Activated CD4-positive, alpha-beta T cell treated with anti-CD3 and anti-CD28 coated beads, Interleukin-2, Interleukin-6, amounts not matched to agents 100 ng/mL and 50 ng/mL, durations not matched to agents 16 hours and 8 hours (primary cell): ENCODE measurements at regions not wholly inside any gene's neighbourhood (a gene's known extent, or its start where the extent isn't known, plus 50 kb on each side); places are given as distances from the start of the nearest gene placed in this dataset.
A peak's percentile ranks its signal among the peaks of the same experiment; 100 is the strongest.

Experiments used
- DNase-seq: peaks from one replicate; pipeline ENCODE4 v3.0.0-alpha.2; 2020

DNA sequence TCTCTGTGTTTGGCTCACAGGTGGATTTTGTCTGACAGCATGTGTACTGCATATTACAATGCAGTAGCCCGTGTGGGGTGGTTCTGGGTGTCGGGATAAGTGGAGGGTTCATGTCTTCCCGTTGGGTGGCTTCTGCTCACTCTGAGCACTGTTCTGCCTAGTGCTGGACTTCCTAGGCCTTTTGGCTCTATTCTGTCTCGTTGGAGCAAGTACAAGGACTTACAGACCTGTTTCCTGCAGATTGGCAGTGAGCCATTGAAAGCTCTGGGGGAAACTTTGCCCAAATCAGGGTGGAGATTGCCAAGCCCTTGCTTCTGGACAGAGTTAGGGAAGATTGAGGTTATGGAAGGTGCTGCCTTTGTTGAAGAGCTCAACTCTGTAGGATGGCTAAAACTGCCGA lies 91.1 kb upstream of the SLC4A4 start:
- DNase-seq, result no peak

DNA sequence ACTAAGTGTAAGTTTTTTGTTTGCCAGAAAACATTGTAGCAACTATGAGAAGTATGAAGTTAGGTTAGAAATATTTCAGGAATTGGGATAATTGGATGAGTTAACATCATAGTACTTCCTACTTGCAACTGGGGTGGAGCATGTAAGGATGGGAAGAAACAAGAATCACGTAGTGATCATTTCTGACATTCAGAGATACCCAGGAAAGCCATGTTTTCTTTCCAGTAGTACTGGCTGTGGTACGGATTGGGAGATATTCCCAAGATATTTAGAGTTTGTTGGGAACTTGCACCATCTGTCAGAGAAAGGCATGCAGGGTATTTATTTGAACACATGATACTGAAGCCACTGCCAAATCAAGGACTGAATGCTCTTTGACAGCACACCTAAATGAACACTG lies 87.6 kb upstream of the SLC4A4 start:
- DNase-seq, result no peak

DNA sequence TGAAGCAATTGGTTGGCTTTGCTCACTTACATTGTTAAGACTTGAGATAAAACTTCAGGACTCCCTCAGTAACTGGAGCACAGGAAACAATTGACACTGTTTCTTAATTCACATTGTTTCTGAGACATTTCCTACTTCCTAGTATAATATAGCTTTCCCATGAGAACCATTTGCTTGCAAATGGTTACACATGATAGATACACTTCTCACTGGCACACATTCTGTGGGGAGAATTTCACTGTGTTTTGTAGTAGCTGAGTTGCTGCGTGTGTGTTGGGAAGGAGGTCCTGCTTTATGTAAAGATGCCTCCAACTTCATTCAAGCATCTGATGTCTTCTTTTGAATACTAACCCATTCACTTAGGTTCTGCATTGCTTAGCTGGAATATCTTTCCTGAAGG lies 85.3 kb upstream of the SLC4A4 start:
- no peak for DNase-seq

DNA sequence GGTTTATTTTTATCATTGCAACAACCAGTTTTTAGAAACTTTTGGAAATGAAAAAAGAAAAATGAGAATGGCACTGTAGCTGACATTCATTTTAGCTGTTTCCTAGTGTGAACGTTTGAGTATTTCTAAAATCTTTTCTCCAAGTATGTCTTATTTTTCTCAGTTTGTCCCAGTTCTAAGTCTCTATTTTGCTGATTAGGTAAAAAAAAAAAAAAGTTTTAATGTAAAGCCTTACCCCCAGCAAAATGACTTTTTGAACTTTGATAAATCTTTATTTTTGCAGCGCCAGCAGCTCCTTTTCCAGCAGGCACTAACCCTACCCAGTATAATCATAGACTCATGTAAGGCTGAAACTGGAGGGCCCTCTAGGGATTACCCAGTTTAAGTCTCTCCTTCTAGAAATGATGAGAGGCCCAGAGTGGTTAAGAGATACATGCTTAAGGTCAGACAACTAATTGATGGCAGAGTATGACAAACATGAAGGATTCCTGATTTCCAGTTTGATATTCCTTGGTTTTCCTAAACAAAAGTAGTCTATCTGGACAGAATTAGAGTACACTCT lies 84.3 kb upstream of the SLC4A4 start:
- no peak for DNase-seq

DNA sequence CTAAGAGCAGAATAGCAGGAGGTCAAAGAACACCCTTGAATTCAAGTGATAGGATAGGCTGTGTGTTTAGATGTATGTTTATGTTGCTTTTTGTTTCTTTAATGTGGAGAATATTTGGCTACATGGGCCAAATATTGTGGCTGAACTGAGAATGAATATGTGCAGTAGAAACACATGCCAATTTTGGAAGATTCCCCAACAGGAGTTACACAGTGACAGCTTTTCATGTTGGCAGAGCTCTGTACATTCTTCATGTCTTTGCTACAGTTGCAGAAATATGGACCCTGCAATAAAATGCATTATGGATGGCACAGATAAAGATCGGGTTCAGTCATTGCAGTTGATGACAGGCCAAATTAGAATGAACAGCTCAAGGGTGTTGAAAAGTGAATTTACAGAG lies 82.8 kb upstream of the SLC4A4 start:
- DNase-seq, result no peak

DNA sequence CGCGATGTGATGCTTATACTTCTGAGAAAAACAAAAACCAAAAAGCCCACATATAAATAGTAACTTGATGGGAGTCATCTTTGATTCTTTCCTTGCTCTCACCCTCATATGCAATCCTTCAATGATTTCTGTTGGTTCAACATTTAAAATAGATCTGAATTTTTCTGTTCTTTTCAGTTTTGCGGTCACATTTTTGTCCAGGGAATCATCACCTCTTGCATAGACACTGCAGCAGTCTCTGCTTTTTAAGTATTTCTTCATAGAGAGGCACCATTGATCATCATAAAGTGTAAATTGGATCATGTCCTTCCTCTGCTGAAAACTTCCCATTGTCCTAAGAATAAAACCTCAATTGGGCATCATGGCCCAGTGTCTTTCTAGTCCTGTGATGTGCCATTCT lies 81.1 kb upstream of the SLC4A4 start:
- DNase-seq, result no peak

DNA sequence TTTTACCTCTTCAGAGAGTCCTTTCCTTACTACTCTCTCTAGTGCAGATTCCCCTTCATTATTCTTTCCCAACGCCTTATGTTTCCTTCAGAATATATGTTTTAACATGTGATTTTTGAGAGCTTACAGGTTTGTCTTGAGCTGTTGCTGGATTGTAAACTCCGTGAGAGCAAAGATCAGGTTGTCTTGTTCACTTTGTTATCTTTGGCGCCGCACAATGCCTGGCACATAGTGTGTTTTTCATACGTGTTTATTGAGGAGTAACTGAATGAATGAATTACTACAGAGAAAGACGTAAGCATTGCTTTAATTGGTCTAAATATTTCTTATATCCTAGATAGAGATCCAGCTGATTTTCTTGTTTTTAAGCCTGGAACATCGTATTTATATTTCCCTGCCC lies 80.5 kb upstream of the SLC4A4 start:
- DNase-seq, result no peak

DNA sequence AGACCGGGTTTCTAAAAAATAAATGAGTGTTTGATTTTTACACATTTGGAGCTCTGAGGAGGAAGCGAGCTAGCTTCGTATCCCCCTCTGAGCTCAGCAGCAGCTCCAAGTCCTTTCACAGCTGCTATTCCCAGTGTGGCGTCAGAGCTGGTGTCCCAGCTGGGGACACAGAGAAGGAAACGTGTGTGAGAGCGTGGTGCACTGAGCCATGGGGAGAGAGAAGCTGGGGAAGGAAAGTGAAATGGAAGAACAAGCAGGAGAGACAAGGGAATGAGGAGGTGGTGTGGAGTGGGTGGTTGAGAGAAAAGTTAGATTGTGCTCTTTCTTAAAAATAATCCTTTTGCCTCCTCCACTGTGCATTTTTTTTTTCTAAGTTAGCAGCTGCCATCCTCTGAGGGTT lies 79.5 kb upstream of the SLC4A4 start:
- DNase-seq, result no peak

DNA sequence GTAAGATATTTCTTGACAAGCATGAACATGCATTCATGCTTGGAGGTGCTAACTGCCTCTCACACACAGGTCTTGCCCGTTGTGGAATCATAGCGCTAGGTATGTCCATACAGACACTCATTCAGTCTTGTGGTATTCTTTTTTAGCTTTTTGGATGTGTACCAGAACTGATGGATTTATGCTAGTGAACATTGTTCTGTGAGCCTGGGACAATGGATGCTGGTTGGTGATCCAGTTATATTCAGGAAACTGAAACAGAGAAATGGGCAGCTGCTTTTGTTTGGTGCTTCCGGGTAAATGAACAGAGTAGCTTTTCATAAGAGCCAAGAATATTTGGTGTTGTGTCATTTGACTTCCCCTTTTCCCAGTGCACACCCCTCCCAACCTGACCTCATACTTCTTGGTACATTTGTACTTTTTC lies 78.9 kb upstream of the SLC4A4 start:
- DNase-seq, result no peak

DNA sequence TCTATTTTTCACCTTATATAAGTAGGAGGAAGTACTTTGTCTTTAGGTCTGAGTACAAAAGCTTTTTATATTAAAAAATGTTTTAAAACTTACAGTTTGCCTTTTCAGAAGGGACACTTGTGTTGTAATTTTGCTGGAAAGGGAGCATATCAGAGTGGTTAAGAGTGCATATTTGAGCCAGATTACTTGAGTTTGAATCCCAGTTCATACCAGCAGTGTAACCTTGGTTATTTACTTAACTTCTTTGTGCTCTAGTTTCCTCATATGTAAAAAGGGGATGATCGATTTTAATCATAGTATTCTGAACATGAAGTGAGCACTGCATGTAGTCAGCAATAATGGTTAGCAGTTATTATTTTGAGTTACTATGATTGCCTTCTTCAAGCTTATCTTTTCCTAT lies 78.3 kb upstream of the SLC4A4 start:
- DNase-seq, result no peak

DNA sequence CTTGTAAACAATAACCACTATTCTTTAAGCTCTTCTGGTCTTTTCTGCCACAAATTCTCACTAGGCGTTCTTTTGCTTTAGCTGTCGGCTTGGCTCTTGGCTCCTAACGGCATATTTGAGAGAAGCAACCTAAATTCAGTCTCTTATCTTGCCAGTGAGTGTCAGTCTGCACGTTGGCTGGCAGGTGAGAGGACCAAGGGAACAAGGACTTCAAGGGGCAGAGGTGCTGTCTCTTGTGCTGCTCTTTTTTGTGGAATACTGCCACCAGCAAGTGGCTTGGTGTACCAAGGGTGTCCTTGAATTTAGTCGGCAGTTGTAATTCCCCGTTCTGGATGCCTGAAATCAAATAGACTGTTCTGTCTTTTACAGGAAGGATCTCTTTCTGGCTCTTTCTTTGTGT lies 77.8 kb upstream of the SLC4A4 start:
- no peak for DNase-seq

DNA sequence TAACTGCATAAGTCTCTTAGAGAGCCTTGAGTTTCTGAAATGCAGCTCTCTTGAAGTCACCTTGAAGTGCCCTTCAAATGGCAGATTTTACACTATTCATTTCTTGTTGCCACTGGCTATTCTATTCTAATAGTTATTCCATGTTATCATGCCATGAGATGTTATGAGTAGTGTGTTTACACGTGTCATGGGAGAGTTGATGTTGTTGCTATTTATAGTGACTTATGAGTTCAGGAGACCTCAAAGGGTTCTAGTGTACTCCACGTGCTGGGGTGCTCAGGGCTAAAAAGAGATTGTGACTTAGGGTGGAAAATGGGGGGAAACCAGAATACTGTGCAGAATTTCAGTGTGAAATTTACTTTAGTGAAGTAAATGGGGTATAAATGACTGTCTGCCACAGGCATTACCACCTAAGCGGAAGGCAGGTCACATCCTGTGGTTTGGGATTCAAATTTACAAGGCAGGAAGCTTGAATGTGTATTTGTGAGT lies 77.1 kb upstream of the SLC4A4 start:
- DNase-seq, result no peak

DNA sequence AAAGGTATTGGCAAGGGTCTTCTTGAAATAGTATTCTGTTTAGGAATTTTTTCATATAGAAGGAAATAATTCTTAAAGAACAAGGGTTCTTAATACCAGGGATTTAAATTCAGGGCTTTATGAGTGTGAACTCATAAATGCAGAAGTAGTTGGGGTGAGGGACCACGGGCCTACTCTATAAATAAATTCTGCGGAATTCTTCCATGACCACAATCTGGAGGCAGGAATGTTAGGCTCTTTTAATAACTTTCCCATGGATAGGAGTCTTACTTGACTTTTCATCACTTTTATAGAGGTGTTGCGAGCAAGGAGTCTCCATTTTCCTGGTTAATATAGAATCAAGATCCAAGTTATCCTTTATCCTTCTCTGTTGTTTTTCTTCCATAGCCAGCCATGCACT lies 76.7 kb upstream of the SLC4A4 start:
- DNase-seq, result no peak

DNA sequence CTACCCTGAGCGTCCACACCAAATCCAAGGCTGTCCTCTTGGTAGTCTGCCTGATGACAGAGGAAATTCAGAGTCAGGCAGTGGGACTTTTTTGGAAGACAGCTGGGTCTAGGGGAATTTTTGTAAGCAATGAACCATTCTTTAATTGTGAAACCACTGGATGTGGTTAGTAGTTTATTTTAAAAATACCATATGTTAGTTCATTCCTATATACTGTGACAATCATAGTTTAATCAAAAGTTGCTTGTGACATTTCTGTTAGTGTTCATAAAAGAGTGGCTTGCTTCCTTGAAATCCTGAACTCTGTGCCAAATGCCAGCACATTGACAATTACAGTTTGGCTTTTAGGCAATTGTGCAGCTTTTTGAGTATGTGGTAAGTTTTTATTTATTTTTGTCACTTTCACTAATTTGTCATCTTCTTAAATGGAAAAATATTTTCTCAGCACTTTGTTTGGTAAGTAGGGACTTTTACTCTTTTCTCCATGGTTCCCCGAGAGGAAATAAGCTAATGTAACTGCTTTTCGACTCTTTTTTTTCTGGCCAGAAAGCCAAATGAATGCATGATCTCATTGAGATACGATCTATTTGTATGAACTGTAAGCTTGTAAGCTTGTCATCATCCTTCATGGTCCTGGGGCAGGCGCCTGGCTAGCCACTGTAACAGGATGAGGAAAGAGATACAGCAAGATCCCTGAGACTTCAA lies 72.6 kb upstream of the SLC4A4 start:
- no peak for DNase-seq

DNA sequence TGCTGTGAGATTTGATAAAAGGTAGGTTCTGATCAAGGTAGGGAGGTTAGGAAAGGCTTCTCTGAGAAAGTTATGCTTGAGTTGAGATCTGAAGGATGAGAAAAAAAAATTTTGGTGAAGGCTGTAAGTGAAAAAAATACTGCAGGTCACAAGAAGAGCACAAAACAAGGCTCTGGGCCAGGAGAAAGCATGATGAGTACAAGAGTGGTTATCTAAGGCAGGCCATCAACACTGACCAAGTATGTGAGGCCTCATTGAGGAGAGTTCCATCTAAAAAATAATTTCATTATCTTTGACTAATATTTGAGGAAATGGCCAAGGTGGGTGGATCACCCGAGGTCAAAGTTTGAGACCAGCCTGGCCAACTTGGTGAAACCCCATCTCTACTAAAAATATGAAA lies 71.6 kb upstream of the SLC4A4 start:
- no peak for DNase-seq

DNA sequence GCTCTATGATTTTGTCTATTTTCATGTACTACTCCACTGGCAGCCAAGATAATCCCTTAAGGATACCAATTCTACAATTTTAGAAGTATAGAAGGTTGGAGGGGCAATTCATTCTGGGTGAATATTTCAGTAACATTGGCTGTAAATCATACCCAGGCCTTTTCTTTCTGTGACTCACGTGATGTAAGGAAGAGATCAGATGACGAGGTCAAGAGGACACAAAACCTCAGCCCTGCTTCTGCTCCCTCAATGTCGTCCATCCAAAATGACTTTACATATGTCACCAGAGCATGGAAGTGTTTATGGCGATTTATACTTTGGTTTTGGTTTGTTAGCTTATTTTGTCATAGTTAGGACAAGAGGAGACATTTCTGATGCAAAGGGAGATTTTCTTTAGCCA lies 70.7 kb upstream of the SLC4A4 start:
- no peak for DNase-seq

DNA sequence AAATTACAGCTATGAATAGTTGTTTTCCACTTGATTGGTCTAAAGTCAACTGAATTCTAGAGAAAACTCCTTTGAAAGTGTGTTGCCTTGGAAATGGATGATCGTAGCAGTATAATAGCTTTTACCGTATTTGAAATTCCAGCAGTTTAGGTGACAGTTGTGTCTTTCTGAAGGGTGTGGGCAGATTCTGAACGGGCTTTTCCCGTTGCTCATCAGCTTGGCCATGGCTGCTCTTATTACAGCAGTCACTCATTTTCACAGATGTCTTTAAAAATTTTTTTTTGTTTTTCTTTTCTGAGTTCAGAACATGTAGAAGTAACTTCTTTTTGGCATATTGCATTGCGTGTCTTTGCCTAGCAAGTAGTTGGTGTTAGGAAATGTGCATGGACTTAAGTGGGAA lies 69.6 kb upstream of the SLC4A4 start:
- DNase-seq, result no peak

DNA sequence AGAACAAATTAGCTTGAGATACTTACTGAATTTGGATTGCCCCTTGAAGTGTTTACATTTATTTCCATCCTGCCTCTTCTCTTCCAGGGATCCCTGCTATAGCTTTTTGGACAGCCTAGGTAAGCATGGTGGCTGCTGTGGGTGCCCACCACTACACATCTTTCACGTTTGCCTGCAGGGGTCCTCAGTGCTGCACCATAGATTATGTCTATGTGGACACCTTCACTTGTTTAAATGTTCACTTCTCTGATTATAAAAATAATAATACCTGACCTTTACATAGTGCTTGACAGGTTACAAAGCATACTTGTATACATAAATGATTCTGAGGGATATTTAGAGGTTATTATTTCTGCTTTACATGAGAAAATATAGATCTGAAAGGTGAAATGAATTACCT lies 67.9 kb upstream of the SLC4A4 start:
- peak; percentile 39 for DNase-seq

DNA sequence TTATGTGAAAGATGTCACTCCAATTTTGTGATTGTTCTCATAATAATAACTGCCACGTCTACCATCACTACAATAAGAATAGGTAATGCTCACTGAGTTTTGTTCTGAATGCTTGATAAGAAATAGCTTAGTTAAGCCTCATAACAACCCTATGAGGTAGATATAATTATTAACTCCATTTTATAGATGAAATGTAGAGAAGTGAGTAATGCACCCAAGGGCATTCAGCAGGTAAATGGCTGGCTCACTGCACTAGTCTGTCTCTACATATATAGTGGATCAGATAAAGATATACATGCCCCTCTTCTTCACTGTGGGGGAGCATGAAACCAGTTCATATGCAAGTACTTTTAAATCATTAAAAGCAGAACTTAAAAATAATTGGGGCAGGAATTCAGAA lies 65.8 kb upstream of the SLC4A4 start:
- no peak for DNase-seq

DNA sequence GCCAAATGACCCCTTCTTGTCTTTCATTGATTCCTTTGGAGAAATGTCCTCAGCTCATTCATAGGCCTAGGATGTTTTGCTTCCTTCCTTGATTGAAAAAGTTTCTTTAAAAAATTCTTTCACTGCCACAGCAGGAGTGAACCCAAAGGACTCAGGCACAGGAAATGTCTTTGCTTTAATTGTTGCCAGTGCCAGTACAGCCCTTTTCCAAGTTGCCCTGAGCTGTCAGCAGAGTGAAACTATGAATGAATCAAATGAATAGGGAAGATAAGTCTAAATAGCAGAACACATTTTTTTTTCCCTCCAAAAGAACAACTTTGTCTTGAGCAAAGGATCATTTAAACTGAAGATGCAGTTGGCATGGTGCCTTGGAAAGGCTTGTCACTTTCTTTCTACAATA lies 63.8 kb upstream of the SLC4A4 start:
- no peak for DNase-seq

DNA sequence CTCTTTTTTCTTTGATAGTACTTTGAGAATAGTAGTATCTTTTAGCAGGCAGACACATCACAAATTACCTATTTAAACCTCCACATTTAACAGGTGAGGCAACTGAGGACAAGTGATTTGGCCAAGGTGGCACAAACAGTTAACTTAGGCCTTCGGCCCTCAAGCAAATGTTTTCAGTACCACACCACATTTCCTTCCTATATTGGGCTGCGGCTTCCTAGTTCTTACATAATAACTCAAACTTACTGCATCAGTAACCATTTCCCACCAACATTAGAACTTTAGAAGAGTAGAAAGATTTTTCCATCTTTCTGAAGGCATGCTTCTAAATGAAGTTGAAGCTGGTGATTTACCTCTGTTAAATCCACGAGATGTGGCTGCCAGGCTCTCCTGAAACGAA lies 63.2 kb upstream of the SLC4A4 start:
- no peak for DNase-seq

DNA sequence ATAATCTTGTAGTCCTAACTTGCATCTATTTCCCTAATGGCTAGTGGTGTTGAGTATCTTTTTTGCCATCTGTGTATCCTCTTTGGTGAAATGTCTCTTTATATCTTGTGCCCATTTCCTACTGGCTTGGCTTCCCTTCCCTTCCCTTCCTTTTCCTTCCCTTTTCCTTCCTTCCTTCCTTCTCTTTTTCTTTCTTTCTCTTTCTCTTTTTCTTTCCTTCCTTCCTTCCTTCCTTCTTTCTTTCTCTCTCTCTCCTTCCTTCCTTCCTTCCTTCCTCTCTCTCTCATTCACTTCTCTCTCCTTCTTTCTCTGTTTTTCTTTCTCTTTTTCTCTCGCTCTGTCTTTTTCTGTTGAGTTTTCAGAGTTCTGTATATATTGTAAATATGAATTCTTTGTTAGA lies 61.5 kb upstream of the SLC4A4 start:
- no peak for DNase-seq

DNA sequence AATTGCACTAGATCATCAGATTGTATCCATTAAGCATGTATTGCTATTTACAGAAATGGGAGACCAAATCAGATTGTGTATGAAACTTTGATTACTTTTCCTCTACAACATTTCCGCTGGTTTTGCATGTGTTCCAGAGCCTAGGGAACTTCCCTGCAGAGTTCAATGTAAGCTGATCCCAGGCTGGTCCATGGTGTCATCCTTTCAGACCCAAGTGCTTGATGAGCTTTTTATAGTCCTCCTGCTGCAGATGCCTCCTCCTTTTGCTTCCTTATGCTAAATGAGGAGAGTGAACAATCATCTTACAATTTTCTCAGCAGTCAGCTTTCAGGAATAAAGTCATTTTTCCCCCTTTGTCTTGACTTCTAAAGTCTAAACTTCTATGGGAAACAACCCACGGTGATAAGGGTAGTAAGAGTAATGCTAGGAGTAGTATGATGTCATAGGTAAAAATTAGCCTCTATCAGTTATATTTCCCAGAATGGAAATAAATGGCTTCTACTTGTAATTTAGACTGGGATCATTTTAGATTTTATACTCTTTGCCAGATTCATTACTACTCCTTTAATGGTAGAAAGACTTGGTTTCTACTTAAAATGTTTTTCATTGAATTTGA lies 55.1 kb upstream of the SLC4A4 start:
- DNase-seq, result no peak

DNA sequence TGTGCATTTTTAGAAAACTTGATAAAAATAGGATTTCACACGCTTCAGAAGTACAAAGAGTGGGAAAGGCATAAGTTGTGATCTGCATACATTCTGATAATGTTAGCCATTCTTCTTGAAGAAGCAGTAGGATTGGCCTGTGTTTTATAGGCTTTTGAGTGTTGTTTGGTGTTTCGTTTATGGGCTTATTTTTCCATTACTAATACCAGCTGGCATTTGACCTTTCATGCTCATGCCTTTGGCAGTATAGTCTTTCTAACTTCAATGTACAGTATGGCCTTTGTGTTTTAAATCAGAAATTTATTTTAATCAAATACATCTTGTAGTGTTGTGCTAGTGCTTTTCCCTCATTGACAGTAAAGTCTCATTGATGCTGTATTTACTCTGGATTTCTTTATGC lies 51.5 kb upstream of the SLC4A4 start:
- DNase-seq, result no peak

DNA sequence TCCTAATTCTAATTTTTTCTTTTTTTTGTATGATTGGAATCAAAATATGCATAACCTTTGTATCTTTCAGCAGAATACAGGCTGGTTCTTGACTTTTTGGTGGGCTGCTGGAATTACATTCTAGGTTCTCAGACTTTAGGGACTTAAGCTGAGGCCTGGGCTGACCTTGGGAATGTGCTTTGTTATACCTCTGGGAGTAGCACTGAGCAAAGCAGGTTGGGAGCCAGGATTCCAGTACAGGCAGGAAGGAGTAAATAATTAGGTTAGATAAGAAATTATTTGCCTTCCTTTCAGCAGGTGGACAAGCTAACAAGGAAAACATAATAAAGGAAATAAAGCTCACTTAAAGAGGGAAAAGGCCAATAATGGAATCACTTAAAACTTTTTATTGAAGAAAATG lies 49.9 kb upstream of the SLC4A4 start:
- DNase-seq, result no peak
